Muscle of leg (tissue), 3 donors: ENCODE measurements at regions not wholly inside any gene's neighbourhood (a gene's known extent, or its start where the extent isn't known, plus 50 kb on each side); places are given as distances from the start of the nearest gene placed in this dataset.
A peak's percentile ranks its signal among the peaks of the same experiment; 100 is the strongest.
"Not testable (repeated sequence)": the region's sequence is repeated elsewhere in the genome, so short reads cannot be mapped to it uniquely, and the experiment has no call there.

Experiments
- DNase-seq: peaks from one replicate; pipeline ENCODE4 v3.0.0; 2013
- H3K27ac ChIP-seq: one replicate; pipeline ENCODE4 v1.5.1; 2013; ENCODE audit warnings: mild to moderate bottlenecking, low read length, control low read depth
- H3K27me3 ChIP-seq: one replicate; pipeline ENCODE4 v1.6.1; 2013; ENCODE audit warnings: low read length; ENCODE audit not compliant: control insufficient read depth, insufficient read depth
- H3K36me3 ChIP-seq: one replicate; pipeline ENCODE4 v1.6.1; 2013; ENCODE audit warnings: low read length; ENCODE audit not compliant: control insufficient read depth, insufficient read depth
- H3K4me1 ChIP-seq: one replicate; pipeline ENCODE4 v1.6.1; 2013; ENCODE audit warnings: low read length; ENCODE audit not compliant: control insufficient read depth, insufficient read depth
- H3K4me3 ChIP-seq: one replicate; pipeline ENCODE4 v1.5.1; 2013; ENCODE audit warnings: low read length, control low read depth
- H3K9me3 ChIP-seq: replicated peaks from 2 replicates; pipeline ENCODE4 v1.6.1; 2013; ENCODE audit warnings: low read depth, low read length; ENCODE audit not compliant: control insufficient read depth
- WGBS: methylation state at CpG from one replicate; pipeline ENCODE4 v1.1.5; 2013; ENCODE audit warnings: missing lambda C conversion rate; ENCODE audit not compliant: insufficient coverage; 5-methylcytosine and 5-hydroxymethylcytosine counted together

DNA sequence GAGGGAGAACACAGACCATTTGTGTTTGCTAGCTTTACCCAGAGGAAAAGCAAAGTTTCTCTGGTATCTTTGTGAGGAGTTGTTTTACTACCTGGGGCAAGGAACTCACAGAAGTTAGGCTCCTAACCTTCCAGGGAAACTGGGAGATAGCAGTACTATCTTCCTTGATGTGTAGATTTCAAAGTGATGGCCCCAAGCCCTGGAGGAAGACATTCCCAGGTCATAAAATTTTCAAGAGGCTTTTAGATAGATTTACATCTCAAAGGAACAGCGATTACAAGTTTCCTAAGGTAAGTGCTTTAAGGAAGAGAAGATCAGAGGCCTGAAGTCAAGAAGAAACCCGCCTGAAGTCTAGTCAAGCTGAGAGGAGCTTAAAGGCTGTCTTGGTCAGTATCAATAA, 1187.8 kb upstream of the TMEFF2 start:
- 40% methylated on average over 2 of the region's 2 CpGs for WGBS
- H3K4me1 ChIP-seq = no peaks in the 10 kb centered on the region
- no peak overlapping the region for H3K4me3 ChIP-seq
- H3K36me3 ChIP-seq = no peaks in the 10 kb centered on the region
- no peaks in the 10 kb centered on the region for H3K27me3 ChIP-seq
- H3K27ac ChIP-seq = no peak overlapping the region
- DNase-seq = no peak
- no peaks in the 10 kb centered on the region for H3K9me3 ChIP-seq

DNA sequence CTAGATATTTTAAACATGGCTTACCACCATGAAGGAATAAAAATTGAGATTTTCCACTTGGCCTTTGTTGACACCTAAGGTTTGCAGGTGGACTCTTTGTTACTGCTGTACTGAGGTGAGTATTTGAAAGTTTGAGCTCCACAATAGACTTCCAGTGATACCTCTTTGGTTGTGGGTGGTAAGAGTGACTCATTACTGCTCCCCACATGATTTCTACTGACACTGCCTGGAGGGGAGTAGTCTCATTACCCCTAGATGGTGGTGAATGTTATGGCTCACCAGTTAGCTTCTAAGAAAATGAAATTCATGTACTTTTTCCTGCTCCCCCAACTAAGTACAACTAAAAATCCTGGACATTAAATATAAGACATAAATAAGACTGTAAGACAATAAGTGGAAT, 1183.1 kb upstream of the TMEFF2 start:
- Histone ChIP-seq H3K27ac (no peak overlapping the region), H3K9me3 (no peaks in the 10 kb centered on the region), H3K4me1 (no peaks in the 10 kb centered on the region), H3K27me3 (no peaks in the 10 kb centered on the region), H3K4me3 (no peak overlapping the region), H3K36me3 (no peaks in the 10 kb centered on the region)
- DNase-seq = no peak

DNA sequence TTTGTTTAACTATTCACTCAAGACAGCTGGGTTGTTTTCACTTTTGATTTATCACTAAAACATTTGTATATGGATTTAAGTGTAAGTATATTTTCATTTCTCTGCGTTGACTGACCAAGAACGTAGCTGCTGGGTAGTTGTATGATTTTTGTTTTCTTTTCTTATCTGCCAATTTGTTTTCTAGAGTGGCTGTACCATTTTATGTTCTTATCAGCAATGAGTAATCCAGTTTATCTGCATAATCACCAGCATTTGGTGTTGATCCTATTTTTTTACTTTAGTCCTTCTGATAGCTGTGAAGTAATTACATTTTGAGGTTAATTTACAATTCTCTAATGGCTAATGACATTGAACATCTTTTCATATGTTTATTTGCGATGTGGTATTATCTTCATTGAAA, 1178.4 kb upstream of the TMEFF2 start:
- no CpG with 5 or more reads among the region's 3 CpGs for WGBS
- DNase-seq = no peak
- Histone ChIP-seq H3K27ac (no peak overlapping the region), H3K9me3 (no peaks in the 10 kb centered on the region), H3K36me3 (no peaks in the 10 kb centered on the region), H3K27me3 (no peaks in the 10 kb centered on the region), H3K4me1 (no peaks in the 10 kb centered on the region), H3K4me3 (no peak overlapping the region)

DNA sequence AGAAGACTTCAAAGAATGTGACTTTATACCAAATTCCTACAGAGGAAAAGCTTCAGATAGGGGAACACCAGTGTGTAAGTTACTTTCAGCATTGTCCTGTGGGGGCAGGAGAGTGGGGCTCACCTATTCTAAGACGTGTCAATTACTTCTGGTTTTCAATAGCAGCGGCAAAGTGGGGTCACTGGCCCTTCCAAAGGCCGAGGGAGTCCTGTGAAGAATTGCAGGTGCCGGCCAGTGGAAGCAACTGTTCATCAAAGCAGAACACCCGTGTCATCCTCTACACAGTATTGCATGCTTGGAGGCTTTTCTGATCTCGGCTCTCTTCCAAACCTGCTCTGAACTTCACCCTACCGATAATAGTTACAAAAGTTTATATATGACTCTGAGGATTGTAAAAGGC, 1176.5 kb upstream of the TMEFF2 start:
- WGBS = 83% methylated on average over 5 of the region's 7 CpGs
- no peaks in the 10 kb centered on the region for H3K36me3 ChIP-seq
- no peak overlapping the region for H3K27ac ChIP-seq
- DNase-seq = no peak
- H3K4me1 ChIP-seq = no peaks in the 10 kb centered on the region
- no peaks in the 10 kb centered on the region for H3K27me3 ChIP-seq
- no peak overlapping the region for H3K4me3 ChIP-seq
- H3K9me3 ChIP-seq = no peaks in the 10 kb centered on the region

DNA sequence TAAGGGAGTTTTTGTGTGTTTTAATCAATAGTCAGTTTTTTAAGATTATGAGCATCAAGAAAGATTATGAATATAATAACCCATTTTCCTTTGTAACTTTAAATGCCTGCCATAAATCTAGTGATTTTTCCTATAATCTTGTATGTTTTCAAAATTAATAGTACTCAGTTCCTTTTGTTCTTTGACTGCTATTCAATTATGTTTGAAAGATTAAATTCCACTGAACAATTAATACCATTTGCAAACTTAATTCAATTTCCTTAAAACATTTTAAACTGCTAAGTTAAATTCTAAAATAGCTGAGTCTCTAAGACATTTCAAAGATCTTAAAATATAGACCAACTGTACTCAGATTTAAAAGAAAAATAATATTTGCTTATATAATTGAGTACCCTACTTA, 1173.9 kb upstream of the TMEFF2 start:
- DNase-seq = no peak
- no peak overlapping the region for H3K4me3 ChIP-seq
- H3K27ac ChIP-seq = no peak overlapping the region
- H3K9me3 ChIP-seq = no peaks in the 10 kb centered on the region
- H3K4me1 ChIP-seq = no peaks in the 10 kb centered on the region
- H3K27me3 ChIP-seq = no peaks in the 10 kb centered on the region
- H3K36me3 ChIP-seq = no peaks in the 10 kb centered on the region

DNA sequence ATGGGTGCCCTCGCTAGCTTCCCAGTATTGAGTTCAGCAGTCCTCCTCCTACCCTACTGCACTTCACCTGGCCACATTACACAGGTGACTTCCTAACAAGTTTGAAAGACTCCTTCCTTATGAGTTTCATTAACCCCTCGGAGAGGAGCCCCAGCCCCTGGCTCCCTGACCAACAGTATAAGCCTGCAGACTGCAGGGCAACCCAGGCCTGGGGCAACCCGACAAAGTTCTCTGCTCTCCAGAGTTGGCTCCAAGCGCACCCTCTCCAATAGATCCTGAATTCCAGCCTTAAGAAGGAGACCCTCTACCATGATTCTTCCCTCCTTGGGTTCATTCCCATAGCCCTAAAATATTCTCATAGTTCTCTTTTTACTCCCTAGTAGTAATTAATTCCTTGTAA, 1162.8 kb upstream of the TMEFF2 start:
- H3K36me3 ChIP-seq = no peaks in the 10 kb centered on the region
- 100% methylated on average over 4 of the region's 4 CpGs for WGBS
- no peak overlapping the region for H3K27ac ChIP-seq
- H3K9me3 ChIP-seq = no peaks in the 10 kb centered on the region
- H3K4me3 ChIP-seq = no peak overlapping the region
- no peaks in the 10 kb centered on the region for H3K4me1 ChIP-seq
- H3K27me3 ChIP-seq = no peaks in the 10 kb centered on the region
- no peak for DNase-seq

DNA sequence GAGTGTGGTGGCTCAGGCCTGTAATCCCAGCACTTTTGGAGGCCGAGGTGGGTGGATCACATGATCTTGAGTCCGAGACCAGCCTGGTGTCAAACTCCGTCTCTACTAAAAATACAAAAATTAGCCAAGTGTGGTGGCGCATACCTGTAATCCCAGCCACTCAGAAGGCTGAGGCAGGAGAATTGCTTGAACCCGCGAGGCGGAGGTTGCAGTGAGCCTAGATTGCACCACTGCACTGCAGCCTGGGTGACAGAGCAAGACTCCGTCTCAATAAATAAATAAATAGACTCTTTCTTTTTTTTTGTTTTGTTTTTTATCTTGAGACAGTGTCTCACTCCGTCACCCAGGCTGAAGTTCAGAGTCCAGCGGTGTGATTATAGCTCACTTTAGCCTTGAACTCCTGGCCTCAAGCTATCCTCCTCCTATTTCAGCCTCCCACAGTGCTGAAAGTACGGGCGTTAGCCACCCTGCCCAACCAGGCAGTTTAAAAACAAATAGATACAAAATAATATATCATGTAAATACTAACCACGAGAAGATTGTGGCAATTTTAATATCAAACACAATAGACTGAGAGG, 1158.0 kb upstream of the TMEFF2 start:
- 98% methylated on average over 9 of the region's 13 CpGs for WGBS
- not testable (repeated sequence) for H3K27ac ChIP-seq

DNA sequence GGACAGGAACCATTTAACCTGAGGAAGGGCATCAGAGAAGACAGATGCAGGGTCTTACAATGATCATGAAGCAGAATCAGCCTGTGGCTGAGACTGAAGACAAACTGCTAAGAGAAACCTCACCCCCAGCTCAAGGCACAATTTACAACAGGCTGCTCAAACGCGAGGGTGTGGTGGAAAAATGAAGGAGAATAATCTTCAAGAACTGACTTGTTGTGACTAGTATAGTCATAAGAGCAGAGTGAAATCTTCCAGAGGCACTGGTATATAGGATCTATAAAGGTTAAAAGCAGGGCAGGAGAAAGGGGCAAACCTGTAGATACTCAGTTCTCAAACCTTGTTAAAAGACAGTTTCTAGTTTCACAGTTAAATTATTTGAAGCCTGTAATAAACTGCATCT, 1155.8 kb upstream of the TMEFF2 start:
- 93% methylated on average over 2 of the region's 2 CpGs for WGBS
- H3K4me3 ChIP-seq = no peak overlapping the region
- no peaks in the 10 kb centered on the region for H3K4me1 ChIP-seq
- no peaks in the 10 kb centered on the region for H3K9me3 ChIP-seq
- no peaks in the 10 kb centered on the region for H3K36me3 ChIP-seq
- H3K27me3 ChIP-seq = no peaks in the 10 kb centered on the region
- no peak overlapping the region for H3K27ac ChIP-seq
- DNase-seq = no peak

More for the DNA sequence above, 1158.0 kb upstream of the TMEFF2 start:
- H3K27me3 ChIP-seq, H3K4me3 ChIP-seq, H3K4me1 ChIP-seq, DNase-seq, H3K9me3 ChIP-seq, H3K36me3 ChIP-seq: not testable (repeated sequence)

DNA sequence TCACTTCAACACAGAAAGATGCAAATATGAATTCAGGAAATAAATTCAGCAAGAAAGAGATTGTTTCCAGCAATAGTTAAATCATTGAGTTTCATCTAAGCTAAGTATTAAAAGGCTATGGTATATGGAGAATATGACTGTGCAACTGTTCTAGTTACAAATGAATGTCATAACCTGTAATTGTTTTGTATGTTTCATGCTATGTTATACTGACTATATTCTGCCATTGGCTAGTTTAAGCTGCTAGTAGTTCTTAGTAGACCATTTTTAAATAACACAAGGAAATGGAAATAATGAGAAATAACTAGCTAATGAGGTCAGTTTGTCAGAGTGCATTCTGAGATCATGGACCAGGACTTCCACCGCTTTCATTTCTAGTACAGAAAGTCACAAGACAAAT, 1154.9 kb upstream of the TMEFF2 start:
- DNase-seq = no peak
- no peak overlapping the region for H3K27ac ChIP-seq
- WGBS = no CpG with 5 or more reads among the region's 1 CpG
- no peak overlapping the region for H3K4me3 ChIP-seq
- no peaks in the 10 kb centered on the region for H3K36me3 ChIP-seq
- H3K9me3 ChIP-seq = no peaks in the 10 kb centered on the region
- no peaks in the 10 kb centered on the region for H3K27me3 ChIP-seq
- no peaks in the 10 kb centered on the region for H3K4me1 ChIP-seq

DNA sequence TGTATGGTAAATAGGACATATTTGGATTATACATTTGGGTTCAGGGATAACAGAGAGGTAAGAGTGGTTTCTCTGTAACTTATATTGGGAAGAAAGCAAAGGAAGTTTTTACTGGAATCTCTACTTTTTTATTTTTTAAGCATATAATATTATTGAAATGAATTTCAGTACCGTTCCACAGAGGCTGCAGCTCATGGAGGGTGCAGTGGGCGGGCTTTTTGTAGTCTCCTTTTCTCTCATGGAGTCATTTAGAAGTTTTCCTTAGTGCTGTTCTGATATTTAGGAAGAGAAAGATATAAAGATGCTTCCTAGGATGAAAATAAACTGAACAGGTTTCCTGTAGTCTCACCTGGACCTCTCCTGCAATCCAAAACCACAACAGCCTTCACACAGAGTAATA, 1153.3 kb upstream of the TMEFF2 start:
- no peak overlapping the region for H3K27ac ChIP-seq
- no peaks in the 10 kb centered on the region for H3K36me3 ChIP-seq
- H3K4me3 ChIP-seq = no peak overlapping the region
- no CpG with 5 or more reads among the region's 2 CpGs for WGBS
- no peak for DNase-seq
- no peaks in the 10 kb centered on the region for H3K9me3 ChIP-seq
- no peaks in the 10 kb centered on the region for H3K27me3 ChIP-seq
- H3K4me1 ChIP-seq = no peaks in the 10 kb centered on the region

DNA sequence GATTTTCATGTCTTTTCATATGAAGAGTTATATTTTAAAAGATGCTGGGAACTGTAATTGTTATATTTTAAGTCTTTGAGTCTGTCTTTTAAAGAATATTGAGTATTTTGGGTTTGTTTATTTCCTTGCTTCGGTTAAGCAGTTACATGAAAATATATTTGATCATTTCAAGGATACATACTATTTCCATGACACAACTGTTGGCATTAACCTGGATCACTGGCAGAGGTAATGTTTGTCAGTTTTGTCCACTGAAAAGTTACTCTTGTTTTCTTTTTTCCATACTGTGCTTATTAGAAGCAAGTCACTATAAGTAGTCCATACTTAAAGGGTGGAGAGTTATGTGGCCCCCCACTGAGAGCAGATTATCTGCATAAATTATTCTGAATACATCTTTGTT, 1142.0 kb upstream of the TMEFF2 start:
- Histone ChIP-seq H3K9me3 (no peaks in the 10 kb centered on the region), H3K27me3 (no peaks in the 10 kb centered on the region), H3K27ac (no peak overlapping the region), H3K4me1 (no peaks in the 10 kb centered on the region), H3K4me3 (no peak overlapping the region), H3K36me3 (no peaks in the 10 kb centered on the region)
- peak; percentile 62 for DNase-seq
- no CpG with 5 or more reads among the region's 1 CpG for WGBS
